Parathyroid adenoma (tissue), 2 donors: ENCODE measurements at regions not wholly inside any gene's neighbourhood (a gene's known extent, or its start where the extent isn't known, plus 50 kb on each side); places are given as distances from the start of the nearest gene placed in this dataset.

Experiments used
- H2AFZ ChIP-seq: fragments of 300-600 bp; sonication (generic); one replicate; pipeline ENCODE4 v1.7.0; 2017; ENCODE audit warnings: antibody characterized with exemption, mild to moderate bottlenecking
- H3K27ac ChIP-seq: fragments of 300-600 bp; sonication (generic); one replicate; pipeline ENCODE4 v1.7.0; 2017
- H3K27me3 ChIP-seq: fragments of 300-600 bp; sonication (generic); one replicate; pipeline ENCODE4 v1.7.0; 2017; ENCODE audit warnings: low read length; ENCODE audit not compliant: control insufficient read depth, insufficient read depth
- H3K36me3 ChIP-seq: fragments of 300-600 bp; sonication (generic); one replicate; pipeline ENCODE4 v1.7.0; 2017; ENCODE audit warnings: low read length; ENCODE audit not compliant: control insufficient read depth, insufficient read depth
- H3K4me1 ChIP-seq: fragments of 300-600 bp; sonication (generic); one replicate; pipeline ENCODE4 v1.7.0; 2017; ENCODE audit warnings: control low read depth
- H3K4me2 ChIP-seq: fragments of 300-600 bp; sonication (generic); one replicate; pipeline ENCODE4 v1.7.0; 2017; ENCODE audit warnings: low read length
- H3K4me3 ChIP-seq: fragments of 300-600 bp; sonication (generic); one replicate; pipeline ENCODE4 v1.7.0; 2017; ENCODE audit warnings: low read depth, low read length
- H3K79me2 ChIP-seq: fragments of 300-600 bp; sonication (generic); one replicate; pipeline ENCODE4 v1.7.0; 2017; ENCODE audit warnings: control low read depth
- H3K9ac ChIP-seq: fragments of 300-600 bp; sonication (generic); one replicate; pipeline ENCODE4 v1.7.0; 2017; ENCODE audit warnings: mild to moderate bottlenecking
- H3K9me3 ChIP-seq: fragments of 300-600 bp; sonication (generic); one replicate; pipeline ENCODE4 v1.7.0; 2017; ENCODE audit warnings: low read length; ENCODE audit not compliant: control insufficient read depth
- CTCF ChIP-seq: fragments of 300-600 bp; sonication (generic); IDR thresholded peaks from one replicate; pipeline ENCODE4 v1.7.0; 2017; ENCODE audit warnings: antibody characterized with exemption, mild to moderate bottlenecking
- donor health status: primary hyperparathyroidism.

DNA sequence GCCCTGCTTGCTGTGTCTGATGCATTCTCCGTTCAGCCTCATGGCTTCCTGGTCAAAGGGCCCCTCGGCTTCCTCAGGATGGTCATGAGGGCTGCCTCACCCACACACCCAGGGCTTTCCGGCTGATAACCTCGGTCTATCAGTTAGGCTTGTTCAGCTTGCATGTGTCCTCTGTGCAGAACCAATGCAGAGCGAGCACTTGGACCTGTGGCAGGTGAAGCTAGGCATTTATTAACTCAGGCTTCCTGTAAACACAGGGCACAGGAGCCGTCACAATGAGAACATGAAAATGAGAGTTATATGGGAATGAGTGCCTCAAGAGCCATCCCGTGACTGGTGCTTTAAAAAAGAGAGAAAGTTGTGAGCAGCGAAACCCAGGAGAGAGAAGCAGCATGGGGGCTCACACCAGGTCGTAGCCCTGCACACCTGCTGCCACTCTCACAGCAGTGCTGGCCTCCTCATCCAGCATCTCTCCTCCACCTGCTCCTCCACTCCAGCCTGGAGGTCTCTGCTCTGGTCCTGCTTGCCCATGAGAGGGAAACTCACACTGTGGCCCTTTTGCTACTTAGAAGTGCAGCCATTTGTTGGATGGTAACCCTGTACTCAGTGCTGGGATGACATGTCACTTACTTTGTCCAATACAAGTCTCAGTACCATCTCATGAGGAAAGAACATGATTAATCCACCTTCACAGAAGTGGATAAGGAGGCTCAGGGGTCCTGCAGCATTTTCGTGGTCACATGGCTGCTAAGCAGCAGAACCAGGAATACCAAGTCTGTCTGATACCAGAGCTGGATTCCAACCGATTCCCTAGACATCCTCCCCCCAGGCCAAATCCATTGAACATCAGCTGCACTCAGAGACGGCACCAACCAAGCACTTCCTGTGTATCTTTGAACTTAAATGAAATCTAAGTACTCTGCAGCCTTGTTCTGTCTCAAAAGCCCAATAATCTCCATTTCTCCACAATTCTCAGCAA is 50.5 kb upstream of the IRS2 start:
- Histone ChIP-seq H3K9ac (no peak overlapping the region), H3K4me3 (no peak overlapping the region), H3K79me2 (no peaks in the 10 kb centered on the region), H3K36me3 (no peaks in the 10 kb centered on the region), H2AFZ (no peak overlapping the region), H3K27me3 (no peaks in the 10 kb centered on the region), H3K9me3 (no peaks in the 10 kb centered on the region), H3K27ac (no peak overlapping the region), H3K4me2 (no peak overlapping the region), H3K4me1 (no peaks in the 10 kb centered on the region)
- no peak for TF ChIP-seq CTCF
